Lower lobe of right lung (tissue), 2 donors: ENCODE measurements at regions not wholly inside any gene's neighbourhood (a gene's known extent, or its start where the extent isn't known, plus 50 kb on each side); places are given as distances from the start of the nearest gene placed in this dataset.

Source experiments
- ATAC-seq, 2 donors: fragments of 200-7000 bp; cut with Tn5 transposase; one replicate each; pipeline ENCODE4 v1.9.1; 2020 to 2022; ENCODE audit warnings: mild to moderate bottlenecking in 2 of 2, moderate library complexity in 2 of 2
- DNase-seq: peaks from one replicate; pipeline ENCODE4 v3.0.0-alpha.2; 2020
- H3K27ac ChIP-seq: fragments of 200-600 bp; one replicate; pipeline ENCODE4 v1.8.0; 2022
- H3K27me3 ChIP-seq: fragments of 200-600 bp; one replicate; pipeline ENCODE4 v1.8.0; 2022; ENCODE audit warnings: low read depth
- H3K36me3 ChIP-seq: fragments of 200-600 bp; one replicate; pipeline ENCODE4 v1.8.0; 2022; ENCODE audit warnings: mild to moderate bottlenecking
- H3K4me1 ChIP-seq: fragments of 200-600 bp; one replicate; pipeline ENCODE4 v1.8.0; 2022
- H3K4me3 ChIP-seq: fragments of 200-600 bp; one replicate; pipeline ENCODE4 v1.8.0; 2022; ENCODE audit warnings: mild to moderate bottlenecking
- H3K9me3 ChIP-seq: fragments of 200-600 bp; one replicate; pipeline ENCODE4 v1.8.0; 2022
- intact Hi-C: fragments of 100-400 bp; cut with DNase I; formaldehyde crosslinking; loops from one replicate; pipeline ENCODE4 v1.11.0; 2022
- TF ChIP-seq, protein P1 (sequence below): fragments of 200-600 bp; IDR thresholded peaks from one replicate; pipeline ENCODE4 v1.8.0; 2022; ENCODE audit warnings: antibody characterized with exemption, mild to moderate bottlenecking
- donor health status: DM: no; HTN: yes; CAD: no; lungs with severe emphysema.

GRCh38 chr1:73162564-73162963 lies 880.2 kb upstream of the NEGR1 start:
- Histone ChIP-seq H3K4me3 (no peak overlapping the region), H3K27ac (no peak overlapping the region), H3K36me3 (no peaks in the 10 kb centered on the region), H3K27me3 (no peaks in the 10 kb centered on the region), H3K9me3 (no peaks in the 10 kb centered on the region), H3K4me1 (no peaks in the 10 kb centered on the region)
- ATAC-seq (no peak), DNase-seq (no peak)
- intact Hi-C loops, result no loop called here
- TF ChIP-seq, protein P1, sequence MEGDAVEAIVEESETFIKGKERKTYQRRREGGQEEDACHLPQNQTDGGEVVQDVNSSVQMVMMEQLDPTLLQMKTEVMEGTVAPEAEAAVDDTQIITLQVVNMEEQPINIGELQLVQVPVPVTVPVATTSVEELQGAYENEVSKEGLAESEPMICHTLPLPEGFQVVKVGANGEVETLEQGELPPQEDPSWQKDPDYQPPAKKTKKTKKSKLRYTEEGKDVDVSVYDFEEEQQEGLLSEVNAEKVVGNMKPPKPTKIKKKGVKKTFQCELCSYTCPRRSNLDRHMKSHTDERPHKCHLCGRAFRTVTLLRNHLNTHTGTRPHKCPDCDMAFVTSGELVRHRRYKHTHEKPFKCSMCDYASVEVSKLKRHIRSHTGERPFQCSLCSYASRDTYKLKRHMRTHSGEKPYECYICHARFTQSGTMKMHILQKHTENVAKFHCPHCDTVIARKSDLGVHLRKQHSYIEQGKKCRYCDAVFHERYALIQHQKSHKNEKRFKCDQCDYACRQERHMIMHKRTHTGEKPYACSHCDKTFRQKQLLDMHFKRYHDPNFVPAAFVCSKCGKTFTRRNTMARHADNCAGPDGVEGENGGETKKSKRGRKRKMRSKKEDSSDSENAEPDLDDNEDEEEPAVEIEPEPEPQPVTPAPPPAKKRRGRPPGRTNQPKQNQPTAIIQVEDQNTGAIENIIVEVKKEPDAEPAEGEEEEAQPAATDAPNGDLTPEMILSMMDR, result no peak

DNA sequence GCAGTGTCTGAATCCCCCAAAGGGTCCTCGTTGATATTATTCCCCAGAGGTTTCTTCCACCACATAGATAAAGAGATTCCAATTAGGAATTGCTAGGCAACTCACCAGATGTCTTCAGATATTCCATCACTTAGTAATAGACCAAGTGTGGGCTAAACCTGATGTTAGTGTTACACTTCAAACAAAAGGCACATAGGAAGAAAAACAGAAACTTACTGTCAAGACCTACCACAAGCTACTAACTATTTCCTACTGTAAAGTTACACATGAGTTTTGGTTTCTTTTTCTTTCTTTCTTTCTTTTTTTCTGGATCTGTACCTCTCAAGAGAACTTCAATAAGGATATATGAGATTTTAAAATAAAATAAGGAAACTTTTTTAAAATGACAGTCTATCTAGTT lies 879.1 kb upstream of the NEGR1 start:
- Histone ChIP-seq H3K36me3 (no peaks in the 10 kb centered on the region), H3K27ac (no peak overlapping the region), H3K27me3 (no peaks in the 10 kb centered on the region), H3K4me3 (no peak overlapping the region), H3K9me3 (no peaks in the 10 kb centered on the region), H3K4me1 (no peaks in the 10 kb centered on the region)
- ATAC-seq (no peak), DNase-seq (no peak)
- TF ChIP-seq, protein P1, result no peak
- intact Hi-C loops, result no loop called here

GRCh38 chr1:73160759-73161158 lies 878.4 kb upstream of the NEGR1 start:
- Histone ChIP-seq H3K4me3 (no peak overlapping the region), H3K9me3 (no peaks in the 10 kb centered on the region), H3K4me1 (no peaks in the 10 kb centered on the region), H3K27me3 (no peaks in the 10 kb centered on the region), H3K27ac (no peak overlapping the region), H3K36me3 (no peaks in the 10 kb centered on the region)
- no peak for DNase-seq
- TF ChIP-seq, protein P1, result no peak
- no peak for ATAC-seq
- intact Hi-C loops, result no loop called here

DNA sequence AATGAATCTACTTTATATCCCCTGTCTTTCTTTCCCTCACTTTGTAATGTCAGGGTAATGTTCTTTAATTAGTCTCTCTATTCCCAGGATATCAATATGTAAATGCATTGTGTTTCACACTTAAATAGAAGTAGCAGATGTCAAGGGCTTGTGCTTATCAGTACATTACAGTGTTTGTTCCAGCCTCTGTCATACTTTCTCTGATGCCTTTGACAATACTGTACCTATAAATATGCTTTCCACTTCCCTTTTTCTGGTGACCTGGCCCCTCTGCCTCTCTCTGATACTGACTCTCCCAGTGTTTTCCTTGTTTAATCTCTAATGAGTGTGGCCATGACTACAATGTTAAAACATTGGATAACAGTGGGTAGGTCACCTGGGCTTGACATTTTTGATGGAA lies 862.0 kb upstream of the NEGR1 start:
- intact Hi-C loops, result no loop called here
- Histone ChIP-seq H3K4me3 (no peak overlapping the region), H3K36me3 (no peaks in the 10 kb centered on the region), H3K27ac (no peak overlapping the region), H3K27me3 (no peaks in the 10 kb centered on the region), H3K9me3 (no peaks in the 10 kb centered on the region), H3K4me1 (no peaks in the 10 kb centered on the region)
- DNase-seq (no peak), ATAC-seq (no peak)
- TF ChIP-seq, protein P1, result no peak

- Histone ChIP-seq H3K27me3 (no peaks in the 10 kb centered on the region), H3K9me3 (no peaks in the 10 kb centered on the region), H3K27ac (no peak overlapping the region), H3K4me3 (no peak overlapping the region), H3K36me3 (no peaks in the 10 kb centered on the region), H3K4me1 (no peaks in the 10 kb centered on the region)
- TF ChIP-seq, protein P1, result no peak
- intact Hi-C loops, result no loop called here
- ATAC-seq (no peak), DNase-seq (no peak)
Measured at GRCh38 chr1:73136975-73137374, 854.6 kb upstream of the NEGR1 start.

- ATAC-seq, result no peak
Measured at GRCh38 chr1:73106931-73107330, 824.6 kb upstream of the NEGR1 start.

More at GRCh38 chr1:73106931-73107330, 824.6 kb upstream of the NEGR1 start:
- DNase-seq, result no peak
- no peak overlapping the region for H3K4me3 ChIP-seq
- no peaks in the 10 kb centered on the region for H3K36me3 ChIP-seq
- TF ChIP-seq, protein P1, result no peak
- intact Hi-C loops, result no loop called here
- no peaks in the 10 kb centered on the region for H3K9me3 ChIP-seq
- H3K4me1 ChIP-seq, result no peaks in the 10 kb centered on the region
- no peak overlapping the region for H3K27ac ChIP-seq
- H3K27me3 ChIP-seq, result no peaks in the 10 kb centered on the region
